ENCODE measurements at regions not wholly inside any gene's neighbourhood (a gene's known extent, or its start where the extent isn't known, plus 50 kb on each side); places are given as distances from the start of the nearest gene placed in this dataset.

- Histone ChIP-seq H3K4me3 (no peak overlapping the region), H3K27me3 (replicated peaks in 1 of 7) (peaks cover 0 to 19% (median 0%) of the 10 kb centered on the region in 7 donors), H3K36me3 (no peaks in the 10 kb centered on the region), H3K27ac (no peak overlapping the region), H3K4me1 (no peaks in the 10 kb centered on the region), H3K9me3 (peaks cover 0 to 18% (median 1%) of the 10 kb centered on the region in 8 donors)
- intact Hi-C loops (cut with DNase I; ENCODE audit: low total_unique reads) = no loop called here
- no peak for DNase-seq
- no peak for TF ChIP-seq POLR2A (IDR thresholded peaks at IDR 0.05)
- TF ChIP-seq POLR2AphosphoS5 (IDR thresholded peaks at IDR 0.05) = no peak
- TF ChIP-seq CTCF (IDR thresholded peaks at IDR 0.05 in 8 of 11, conservative IDR thresholded peaks at IDR 0.05 in 3 of 11) = no peak
- 75 to 91% (median 84%) methylated on average over 8 to 12 of the region's 12 CpGs; no CpG with 5 or more reads in 1 of the 5 donors for WGBS, 5 donors
These were observed 555.4 kb downstream of the BCOR start for GRCh38 chrX:39542316-39542715.

- H3K36me3 ChIP-seq = no peaks in the 10 kb centered on the region
- DNase-seq = no peak
- H3K9me3 ChIP-seq = peaks cover 0 to 9% (median 0%) of the 10 kb centered on the region in 8 donors
- intact Hi-C loops (cut with DNase I; ENCODE audit: low total_unique reads) = no loop called here
- H3K27ac ChIP-seq = no peak overlapping the region
- H3K27me3 ChIP-seq (replicated peaks in 1 of 7) = peaks cover 0 to 4% (median 0%) of the 10 kb centered on the region in 7 donors
- H3K4me1 ChIP-seq = no peaks in the 10 kb centered on the region
- no peak for TF ChIP-seq POLR2AphosphoS5 (IDR thresholded peaks at IDR 0.05)
- H3K4me3 ChIP-seq = no peak overlapping the region
- 65 to 87% (median 75%) methylated on average over 10 to 11 of the region's 11 CpGs for WGBS, 5 donors
These were observed 546.9 kb downstream of the BCOR start for GRCh38 chrX:39550795-39551361.

- no peak for DNase-seq
- no peak overlapping the region for H3K27ac ChIP-seq
- no peaks in the 10 kb centered on the region for H3K36me3 ChIP-seq
- no peaks in the 10 kb centered on the region for H3K4me1 ChIP-seq
- H3K4me3 ChIP-seq = no peak overlapping the region
- TF ChIP-seq POLR2A (IDR thresholded peaks at IDR 0.05) (no peak), POLR2AphosphoS5 (IDR thresholded peaks at IDR 0.05) (no peak), CTCF (IDR thresholded peaks at IDR 0.05 in 8 of 11, conservative IDR thresholded peaks at IDR 0.05 in 3 of 11) (no peak)
- peaks cover 0 to 7% (median 0%) of the 10 kb centered on the region in 7 donors for H3K27me3 ChIP-seq (replicated peaks in 1 of 7)
- peaks cover 0 to 9% (median 0%) of the 10 kb centered on the region in 8 donors for H3K9me3 ChIP-seq
- intact Hi-C loops (cut with DNase I; ENCODE audit: low total_unique reads) = no loop called here
- 45 to 58% (median 50%) methylated on average over 2 of the region's 2 CpGs for WGBS, 5 donors
These were observed 546.0 kb downstream of the BCOR start for GRCh38 chrX:39551762-39552161.

GRCh38 chrX:39555431-39555830 lies 542.3 kb downstream of the BCOR start:
- H3K27me3 ChIP-seq (replicated peaks in 1 of 7) = peaks cover 0 to 7% (median 0%) of the 10 kb centered on the region in 7 donors
- H3K4me1 ChIP-seq = no peaks in the 10 kb centered on the region
- intact Hi-C loops (cut with DNase I; ENCODE audit: low total_unique reads) = no loop called here
- H3K27ac ChIP-seq = no peak overlapping the region
- no peak for DNase-seq
- no peaks in the 10 kb centered on the region for H3K36me3 ChIP-seq
- TF ChIP-seq POLR2AphosphoS5 (IDR thresholded peaks at IDR 0.05) = no peak
- H3K9me3 ChIP-seq = peaks cover 0 to 9% (median 0%) of the 10 kb centered on the region in 8 donors
- 92 to 99% (median 98%) methylated on average over 4 of the region's 4 CpGs for WGBS, 5 donors
- no peak overlapping the region for H3K4me3 ChIP-seq

GRCh38 chrX:39556056-39556455 lies 541.7 kb downstream of the BCOR start:
- no peak for TF ChIP-seq CTCF (IDR thresholded peaks at IDR 0.05 in 8 of 11, conservative IDR thresholded peaks at IDR 0.05 in 3 of 11)
- TF ChIP-seq POLR2A (IDR thresholded peaks at IDR 0.05) = no peak
- no peak for TF ChIP-seq POLR2AphosphoS5 (IDR thresholded peaks at IDR 0.05)
- WGBS, 5 donors = 85 to 98% (median 96%) methylated on average over 3 of the region's 3 CpGs
- DNase-seq = no peak
- no peak overlapping the region for H3K27ac ChIP-seq
- intact Hi-C loops (cut with DNase I; ENCODE audit: low total_unique reads) = no loop called here
- no peak overlapping the region for H3K4me3 ChIP-seq
- H3K27me3 ChIP-seq (replicated peaks in 1 of 7) = peaks cover 0 to 7% (median 0%) of the 10 kb centered on the region in 7 donors
- H3K9me3 ChIP-seq = peaks cover 0 to 9% (median 0%) of the 10 kb centered on the region in 8 donors
- no peaks in the 10 kb centered on the region for H3K4me1 ChIP-seq
- no peaks in the 10 kb centered on the region for H3K36me3 ChIP-seq

Measured in spleen (tissue), 11 donors.